WTC11 (cell line): ENCODE measurements at regions not wholly inside any gene's neighbourhood (a gene's known extent, or its start where the extent isn't known, plus 50 kb on each side); places are given as distances from the start of the nearest gene placed in this dataset.

Source experiments
- ATAC-seq: fragments of 200-7000 bp; cut with Tn5 transposase; 2 replicates; pipeline ENCODE4 v1.10.0; 2021; ENCODE audit warnings: mild to moderate bottlenecking, moderate library complexity
- CTCF ChIA-PET: fragments of 300-600 bp; sonication (Branson Sonifier 250); formaldehyde crosslinking; loops from one replicate; lab custom pipeline; 2021; ENCODE audit warnings: antibody characterized with exemption; lab: Charles Lee
- POLR2A ChIA-PET: fragments of 350-600 bp; sonication (Branson Sonifier 250); formaldehyde crosslinking; loops from one replicate; lab custom pipeline; 2021; ENCODE audit warnings: antibody characterized with exemption; lab: Charles Lee
- DNase-seq: peaks from one replicate; pipeline ENCODE4 v3.0.0; 2021; ENCODE audit warnings: low spot score
- H3K27ac Mint-ChIP-seq: 2 replicates; pipeline ENCODE4 v1.8.0; 2021; ENCODE audit warnings: mixed read lengths
- H3K27me3 Mint-ChIP-seq: 2 replicates; pipeline ENCODE4 v1.8.0; 2021; ENCODE audit warnings: low read depth, mild to moderate bottlenecking, moderate library complexity, mixed read lengths
- H3K36me3 Mint-ChIP-seq: 2 replicates; pipeline ENCODE4 v1.8.0; 2021; ENCODE audit warnings: mixed read lengths
- H3K4me1 Mint-ChIP-seq: 2 replicates; pipeline ENCODE4 v1.8.0; 2022; ENCODE audit warnings: mixed read lengths
- H3K4me3 Mint-ChIP-seq: 2 replicates; pipeline ENCODE4 v1.8.0; 2021; ENCODE audit warnings: mild to moderate bottlenecking, moderate library complexity, mixed read lengths
- H3K9me3 Mint-ChIP-seq: 2 replicates; pipeline ENCODE4 v1.8.0; 2021; ENCODE audit warnings: mixed read lengths
- ATF6 ChIP-seq: sonication (generic); formaldehyde crosslinking; IDR thresholded peaks from 2 replicates; pipeline ENCODE4 v1.8.1; 2023; ENCODE audit warnings: mild to moderate bottlenecking, missing genetic modification reagents
- CREB1 ChIP-seq: sonication (generic); formaldehyde crosslinking; IDR thresholded peaks from 2 replicates; pipeline ENCODE4 v1.8.0; 2023; ENCODE audit warnings: mild to moderate bottlenecking, missing genetic modification reagents
- E2F4 ChIP-seq: sonication (generic); formaldehyde crosslinking; IDR thresholded peaks from 2 replicates; pipeline ENCODE4 v1.8.1; 2022; ENCODE audit warnings: low read depth, mild to moderate bottlenecking, moderate library complexity, missing genetic modification reagents, borderline replicate concordance
- E2F5 ChIP-seq: sonication (generic); formaldehyde crosslinking; IDR thresholded peaks from 2 replicates; pipeline ENCODE4 v1.8.1; 2022; ENCODE audit warnings: mild to moderate bottlenecking, moderate library complexity, missing genetic modification reagents
- ELF4 ChIP-seq: sonication (generic); formaldehyde crosslinking; IDR thresholded peaks from 2 replicates; pipeline ENCODE4 v1.8.1; 2022; ENCODE audit warnings: low read depth, mild to moderate bottlenecking, moderate library complexity, missing genetic modification reagents
- ETV6 ChIP-seq: sonication (generic); formaldehyde crosslinking; IDR thresholded peaks from 2 replicates; pipeline ENCODE4 v1.8.1; 2022; ENCODE audit warnings: mild to moderate bottlenecking, missing genetic modification reagents
- FOXP4 ChIP-seq: sonication (generic); formaldehyde crosslinking; IDR thresholded peaks from 2 replicates; pipeline ENCODE4 v1.8.0; 2022; ENCODE audit warnings: mild to moderate bottlenecking, missing genetic modification reagents
- GABPB1 ChIP-seq: sonication (generic); formaldehyde crosslinking; IDR thresholded peaks from 2 replicates; pipeline ENCODE4 v1.8.1; 2023; ENCODE audit warnings: mild to moderate bottlenecking, missing genetic modification reagents
- GRHL2 ChIP-seq: fragments of 250-450 bp; sonication (Bioruptor Pico); IDR thresholded peaks from 2 replicates; pipeline ENCODE4 v1.8.0; 2022; ENCODE audit warnings: mild to moderate bottlenecking, moderate library complexity; ENCODE audit not compliant: insufficient replicate concordance, severe bottlenecking
- GTF2I ChIP-seq: fragments of 250-450 bp; sonication (Bioruptor Pico); conservative IDR thresholded peaks from 2 replicates; pipeline ENCODE4 v1.4.0; 2021; ENCODE audit warnings: mild to moderate bottlenecking
- RELA ChIP-seq: sonication (generic); formaldehyde crosslinking; IDR thresholded peaks from 2 replicates; pipeline ENCODE4 v1.8.1; 2022; ENCODE audit warnings: missing genetic modification reagents, mild to moderate bottlenecking, borderline replicate concordance
- SMAD4 ChIP-seq: sonication (generic); formaldehyde crosslinking; IDR thresholded peaks from 2 replicates; pipeline ENCODE4 v1.8.0; 2022; ENCODE audit warnings: mild to moderate bottlenecking, missing genetic modification reagents
- STAT6 ChIP-seq: sonication (generic); formaldehyde crosslinking; conservative IDR thresholded peaks from 2 replicates; pipeline ENCODE4 v1.8.1; 2023; ENCODE audit warnings: mild to moderate bottlenecking, low read depth, missing genetic modification reagents, moderate library complexity
- USF2 ChIP-seq: sonication (generic); formaldehyde crosslinking; IDR thresholded peaks from 2 replicates; pipeline ENCODE4 v1.8.1; 2023; ENCODE audit warnings: mild to moderate bottlenecking, missing genetic modification reagents, moderate library complexity
- ZNF121 ChIP-seq: sonication (generic); formaldehyde crosslinking; IDR thresholded peaks from 2 replicates; pipeline ENCODE4 v1.8.0; 2023; ENCODE audit warnings: missing genetic modification reagents
- ZNF317 ChIP-seq: sonication (generic); formaldehyde crosslinking; IDR thresholded peaks from 2 replicates; pipeline ENCODE4 v1.8.1; 2023; ENCODE audit warnings: low read depth, mild to moderate bottlenecking, moderate library complexity, missing genetic modification reagents, borderline replicate concordance
- ZNF416 ChIP-seq: fragments of 250-450 bp; sonication (Bioruptor Pico); IDR thresholded peaks from 2 replicates; pipeline ENCODE4 v1.9.0; 2021; ENCODE audit warnings: mild to moderate bottlenecking, inconsistent platforms
- TF ChIP-seq, protein P1 (sequence below): sonication (generic); formaldehyde crosslinking; IDR thresholded peaks from 2 replicates; pipeline ENCODE4 v1.8.1; 2023; ENCODE audit warnings: mild to moderate bottlenecking, missing genetic modification reagents
- TF ChIP-seq, protein P2 (sequence below): sonication (generic); formaldehyde crosslinking; IDR thresholded peaks from 2 replicates; pipeline ENCODE4 v1.8.1; 2022; ENCODE audit warnings: mild to moderate bottlenecking, missing genetic modification reagents, moderate library complexity, borderline replicate concordance

DNA sequence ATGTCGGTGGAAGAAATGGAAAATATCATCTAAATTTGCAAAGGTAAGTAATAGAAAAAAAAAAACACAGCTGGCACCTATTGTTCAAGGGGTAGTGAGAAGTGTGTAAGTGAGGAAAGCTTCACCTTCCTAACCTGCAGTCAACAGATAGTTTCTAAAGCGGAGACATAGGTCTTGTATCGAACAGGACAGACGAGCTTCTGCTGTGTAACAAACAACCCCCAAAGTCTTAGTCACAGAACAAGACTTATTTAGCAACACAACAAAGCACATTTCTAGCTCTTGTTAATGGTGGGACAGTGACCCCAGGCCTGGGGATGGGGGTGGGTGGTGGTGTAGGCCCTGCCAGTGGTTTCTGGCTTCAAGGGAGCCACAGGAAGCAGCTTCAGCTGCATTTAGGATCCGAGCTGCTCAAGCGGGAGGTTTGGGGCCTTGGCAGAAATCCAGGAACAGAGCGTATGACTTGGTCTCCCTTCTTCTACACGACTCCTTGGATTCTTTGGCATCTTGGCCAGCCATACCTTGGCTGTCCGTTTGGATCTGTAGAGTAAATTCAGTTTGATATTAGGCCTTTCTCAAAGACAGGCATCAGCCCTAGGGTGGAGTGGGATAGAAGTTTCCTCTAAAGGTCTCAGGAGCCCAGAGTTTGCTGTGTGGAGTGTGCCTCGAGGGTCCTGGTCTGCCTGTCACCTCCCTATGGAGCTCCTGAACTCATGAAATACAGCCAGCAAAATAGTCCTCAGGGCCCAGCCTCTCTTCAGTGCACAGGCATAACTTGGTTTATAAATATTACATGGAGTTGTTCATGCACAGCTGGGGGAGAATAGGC, 56.9 kb upstream of the SHH start:
- Mint-ChIP-seq H3K27me3 (peaks cover 10% of the 10 kb centered on the region; the same call in 1 of the 2 replicates), H3K4me1 (peaks cover 34% of the 10 kb centered on the region), H3K27ac (no peak overlapping the region), H3K36me3 (peaks cover 20% of the 10 kb centered on the region), H3K4me3 (no peak overlapping the region), H3K9me3 (peaks cover 41% of the 10 kb centered on the region)
- ChIA-PET CTCF (no interaction called here), POLR2A (no interaction called here)
- ATAC-seq = no peak
- TF ChIP-seq GTF2I (no peak), GRHL2 (CRISPR knock-in tag) (no peak), ETV6 (CRISPR knock-in tag) (no peak), E2F4 (no peak), ZNF121 (CRISPR knock-in tag) (no peak), ZNF416 (CRISPR knock-in tag) (no peak), ELF4 (CRISPR knock-in tag) (no peak), RELA (no peak), GABPB1 (CRISPR knock-in tag) (no peak), USF2 (CRISPR knock-in tag) (no peak), STAT6 (no peak)
- TF ChIP-seq, protein P1, sequence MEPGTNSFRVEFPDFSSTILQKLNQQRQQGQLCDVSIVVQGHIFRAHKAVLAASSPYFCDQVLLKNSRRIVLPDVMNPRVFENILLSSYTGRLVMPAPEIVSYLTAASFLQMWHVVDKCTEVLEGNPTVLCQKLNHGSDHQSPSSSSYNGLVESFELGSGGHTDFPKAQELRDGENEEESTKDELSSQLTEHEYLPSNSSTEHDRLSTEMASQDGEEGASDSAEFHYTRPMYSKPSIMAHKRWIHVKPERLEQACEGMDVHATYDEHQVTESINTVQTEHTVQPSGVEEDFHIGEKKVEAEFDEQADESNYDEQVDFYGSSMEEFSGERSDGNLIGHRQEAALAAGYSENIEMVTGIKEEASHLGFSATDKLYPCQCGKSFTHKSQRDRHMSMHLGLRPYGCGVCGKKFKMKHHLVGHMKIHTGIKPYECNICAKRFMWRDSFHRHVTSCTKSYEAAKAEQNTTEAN (CRISPR knock-in tag) = no peak
- no peak for DNase-seq

DNA sequence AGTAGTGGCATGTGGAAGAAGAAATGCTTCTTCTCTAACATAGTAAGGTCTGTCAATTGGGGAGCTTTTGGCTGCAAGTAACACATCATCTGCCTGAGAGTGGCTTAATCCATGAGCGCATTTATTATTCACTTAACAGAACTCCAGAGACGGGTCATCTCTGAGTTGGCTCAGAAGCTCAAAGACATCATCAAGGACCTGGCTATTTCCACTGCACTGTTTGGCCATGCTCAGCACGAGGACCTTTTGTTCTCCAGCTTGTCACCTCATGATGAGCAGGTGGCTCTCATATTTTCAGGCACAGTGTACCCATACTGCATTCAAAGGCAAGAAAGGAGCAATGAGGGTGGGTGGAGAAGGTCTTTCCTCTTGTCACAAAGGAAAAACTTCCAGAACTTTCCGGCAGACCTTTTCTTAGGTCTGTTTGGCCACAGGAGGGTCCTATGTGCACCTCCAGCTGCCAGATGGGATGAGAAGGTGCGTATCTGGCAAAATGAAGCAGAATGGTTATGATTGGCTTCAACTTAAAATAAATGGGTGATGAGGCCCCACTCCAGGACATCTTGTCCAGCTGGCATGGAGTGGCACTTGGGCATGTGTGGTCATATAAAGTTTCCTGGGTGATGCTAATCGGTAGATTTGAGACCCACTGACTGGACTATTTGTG, 55.6 kb upstream of the SHH start:
- TF ChIP-seq FOXP4 (CRISPR knock-in tag) (no peak), CREB1 (CRISPR knock-in tag) (no peak), ATF6 (CRISPR knock-in tag) (no peak), ZNF317 (no peak), SMAD4 (CRISPR knock-in tag) (no peak), E2F5 (no peak), ZNF416 (CRISPR knock-in tag) (no peak), GTF2I (no peak)
- TF ChIP-seq, protein P2, sequence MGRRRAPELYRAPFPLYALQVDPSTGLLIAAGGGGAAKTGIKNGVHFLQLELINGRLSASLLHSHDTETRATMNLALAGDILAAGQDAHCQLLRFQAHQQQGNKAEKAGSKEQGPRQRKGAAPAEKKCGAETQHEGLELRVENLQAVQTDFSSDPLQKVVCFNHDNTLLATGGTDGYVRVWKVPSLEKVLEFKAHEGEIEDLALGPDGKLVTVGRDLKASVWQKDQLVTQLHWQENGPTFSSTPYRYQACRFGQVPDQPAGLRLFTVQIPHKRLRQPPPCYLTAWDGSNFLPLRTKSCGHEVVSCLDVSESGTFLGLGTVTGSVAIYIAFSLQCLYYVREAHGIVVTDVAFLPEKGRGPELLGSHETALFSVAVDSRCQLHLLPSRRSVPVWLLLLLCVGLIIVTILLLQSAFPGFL (CRISPR knock-in tag) = no peak
- ATAC-seq (no peak), DNase-seq (no peak)
- ChIA-PET POLR2A (no interaction called here), CTCF (interaction anchor here (0.6 kb wide), 1 partner anchor 73 kb away, joined by 4 read pairs; no protein-coding TSS in a partner anchor)
- peaks cover 27% of the 10 kb centered on the region for H3K4me1 Mint-ChIP-seq
- H3K4me3 Mint-ChIP-seq = no peak overlapping the region
- peaks cover 10% of the 10 kb centered on the region; the same call in 1 of the 2 replicates for H3K27me3 Mint-ChIP-seq
- no peak overlapping the region for H3K27ac Mint-ChIP-seq
- peaks cover 41% of the 10 kb centered on the region for H3K9me3 Mint-ChIP-seq
- peaks cover 20% of the 10 kb centered on the region for H3K36me3 Mint-ChIP-seq
